GM12892 (cell line): ENCODE measurements at regions not wholly inside any gene's neighbourhood (a gene's known extent, or its start where the extent isn't known, plus 50 kb on each side); places are given as distances from the start of the nearest gene placed in this dataset.

Experiments
- POLR2A ChIP-seq: IDR thresholded peaks from 2 replicates; pipeline ENCODE4 v1.6.1; 2011; ENCODE audit warnings: low read depth, low read length, control low read depth
- POLR2AphosphoS5 ChIP-seq: IDR thresholded peaks from 2 replicates; pipeline ENCODE4 v1.6.1; 2011; ENCODE audit warnings: low read depth, low read length, control low read depth
- TAF1 ChIP-seq: IDR thresholded peaks from 2 replicates; pipeline ENCODE4 v1.6.1; 2011; ENCODE audit warnings: low read depth, mild to moderate bottlenecking, control low read depth, low read length, borderline replicate concordance

DNA sequence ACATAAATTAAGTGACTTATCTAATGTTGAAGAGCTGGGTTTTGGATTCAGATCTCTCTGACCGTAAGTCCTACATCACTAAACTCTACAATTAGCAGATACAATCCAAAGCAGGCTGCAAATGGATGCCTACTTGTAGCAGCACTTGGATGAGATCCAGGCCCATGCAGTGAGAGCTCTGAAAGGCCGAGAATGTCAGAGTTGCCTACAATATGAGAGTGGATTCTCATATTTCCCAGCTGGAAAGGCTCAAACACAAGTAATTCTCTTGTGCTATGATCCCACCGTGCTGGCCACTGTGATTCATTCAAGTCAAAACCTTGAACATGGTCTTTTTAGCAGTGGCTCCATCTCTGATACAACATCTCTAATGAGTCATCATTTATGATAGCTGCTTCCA lies 125.4 kb upstream of the CHRDL1 start:
- no peak for TF ChIP-seq POLR2A
- no peak for TF ChIP-seq POLR2AphosphoS5
- no peak for TF ChIP-seq TAF1
